ENCODE measurements at regions not wholly inside any gene's neighbourhood (a gene's known extent, or its start where the extent isn't known, plus 50 kb on each side); places are given as distances from the start of the nearest gene placed in this dataset.

GRCh38 chr4:14323191-14323590 is 679.1 kb upstream of the CPEB2 start:
- Histone ChIP-seq H3K4me1 (no peaks in the 10 kb centered on the region), H3K27me3 (no peaks in the 10 kb centered on the region), H4K20me1 (ENCODE audit: low read depth) (no peaks in the 10 kb centered on the region), H3K4me3 (no peak overlapping the region), H3K27ac (no peak overlapping the region), H3F3A (ENCODE audit: low read depth) (no peaks in the 10 kb centered on the region), H2AFZ (replicated peaks) (no peak overlapping the region), H3K4me2 (no peak overlapping the region), H3K36me3 (no peaks in the 10 kb centered on the region), H3K9ac (no peak overlapping the region), H3K9me3 (ENCODE audit: low read depth) (no peaks in the 10 kb centered on the region), H3K79me2 (ENCODE audit: low read depth) (no peaks in the 10 kb centered on the region)
- DNase-seq (ENCODE audit: low spot score) = no peak
- H3K27me3 Mint-ChIP-seq (ENCODE audit: insufficient read depth, low read depth) = no peaks in the 10 kb centered on the region
- TF ChIP-seq EZH2phosphoT487 (IDR thresholded peaks at IDR 0.05) (no peak), CTCF (IDR thresholded peaks at IDR 0.05) (no peak), EZH2 (IDR thresholded peaks at IDR 0.05) (no peak)
- H3K4me3 Mint-ChIP-seq = no peak overlapping the region
- H3K27ac Mint-ChIP-seq = no peak overlapping the region
- no peaks in the 10 kb centered on the region for H3K4me1 Mint-ChIP-seq
- H3K9me3 Mint-ChIP-seq = no peaks in the 10 kb centered on the region
- H3K36me3 Mint-ChIP-seq = no peaks in the 10 kb centered on the region

DNA sequence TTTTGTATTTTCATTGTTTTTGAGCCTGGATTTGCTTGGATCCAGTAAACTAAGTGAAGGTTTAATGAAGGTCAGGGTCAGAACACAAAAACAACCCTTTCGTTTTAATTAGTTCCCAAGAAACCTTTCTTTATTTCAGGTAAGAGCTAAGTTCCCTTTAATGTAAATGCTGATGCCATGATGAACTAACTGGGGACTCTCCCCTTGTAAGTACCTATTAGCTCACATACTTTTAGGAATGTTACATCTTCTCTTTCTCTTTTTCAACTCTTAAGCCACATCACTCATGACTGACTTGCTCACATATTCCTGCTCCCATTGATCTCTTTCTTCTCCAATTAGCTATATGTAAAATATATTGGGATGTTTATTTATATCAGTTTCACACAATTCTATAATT is 673.1 kb upstream of the CPEB2 start:
- Mint-ChIP-seq H3K36me3 (no peaks in the 10 kb centered on the region), H3K27me3 (ENCODE audit: insufficient read depth, low read depth) (no peaks in the 10 kb centered on the region), H3K9me3 (no peaks in the 10 kb centered on the region), H3K4me3 (no peak overlapping the region), H3K27ac (no peak overlapping the region), H3K4me1 (no peaks in the 10 kb centered on the region)
- Histone ChIP-seq H3K4me1 (no peaks in the 10 kb centered on the region), H3K9me3 (ENCODE audit: low read depth) (no peaks in the 10 kb centered on the region), H2AFZ (replicated peaks) (no peak overlapping the region), H3K79me2 (ENCODE audit: low read depth) (no peaks in the 10 kb centered on the region), H4K20me1 (ENCODE audit: low read depth) (no peaks in the 10 kb centered on the region), H3K27me3 (no peaks in the 10 kb centered on the region), H3K4me3 (no peak overlapping the region), H3K9ac (no peak overlapping the region), H3K4me2 (no peak overlapping the region), H3K27ac (no peak overlapping the region), H3F3A (ENCODE audit: low read depth) (no peaks in the 10 kb centered on the region), H3K36me3 (no peaks in the 10 kb centered on the region)
- DNase-seq (ENCODE audit: low spot score) = no peak
- TF ChIP-seq EZH2phosphoT487 (IDR thresholded peaks at IDR 0.05) = no peak
- TF ChIP-seq EZH2 (IDR thresholded peaks at IDR 0.05) = no peak
- TF ChIP-seq CTCF (IDR thresholded peaks at IDR 0.05) = no peak

DNA sequence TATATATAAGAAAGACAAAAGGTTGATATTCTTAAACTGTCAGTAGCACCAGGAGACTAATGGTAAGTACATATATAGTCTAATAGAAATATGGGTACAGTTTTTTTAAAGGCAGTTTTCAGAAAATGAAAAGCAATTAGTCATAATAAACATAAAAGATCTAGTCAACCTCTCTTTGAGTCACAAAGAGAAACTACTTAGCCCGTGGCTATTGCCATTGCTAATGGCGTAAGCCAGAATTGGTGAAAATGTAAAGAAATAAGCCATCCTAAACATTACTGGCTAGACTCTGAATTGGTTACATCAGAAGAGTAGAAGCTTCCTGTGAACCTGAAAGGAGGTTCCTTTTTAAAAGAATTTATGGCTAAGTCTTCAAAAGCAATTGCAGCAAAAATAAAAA is 668.7 kb upstream of the CPEB2 start:
- Histone ChIP-seq H3K36me3 (no peaks in the 10 kb centered on the region), H3K4me3 (no peak overlapping the region), H3K4me2 (no peak overlapping the region), H3F3A (ENCODE audit: low read depth) (no peaks in the 10 kb centered on the region), H3K27ac (no peak overlapping the region), H3K27me3 (no peaks in the 10 kb centered on the region), H3K79me2 (ENCODE audit: low read depth) (no peaks in the 10 kb centered on the region), H3K4me1 (no peaks in the 10 kb centered on the region), H2AFZ (replicated peaks) (no peak overlapping the region), H4K20me1 (ENCODE audit: low read depth) (no peaks in the 10 kb centered on the region), H3K9me3 (ENCODE audit: low read depth) (no peaks in the 10 kb centered on the region), H3K9ac (no peak overlapping the region)
- Mint-ChIP-seq H3K36me3 (no peaks in the 10 kb centered on the region), H3K27me3 (ENCODE audit: insufficient read depth, low read depth) (no peaks in the 10 kb centered on the region), H3K27ac (no peak overlapping the region), H3K4me3 (no peak overlapping the region), H3K9me3 (no peaks in the 10 kb centered on the region), H3K4me1 (peaks cover 2% of the 10 kb centered on the region)
- TF ChIP-seq EZH2phosphoT487 (IDR thresholded peaks at IDR 0.05) (no peak), EZH2 (IDR thresholded peaks at IDR 0.05) (no peak), CTCF (IDR thresholded peaks at IDR 0.05) (no peak)
- DNase-seq (ENCODE audit: low spot score) = no peak

DNA sequence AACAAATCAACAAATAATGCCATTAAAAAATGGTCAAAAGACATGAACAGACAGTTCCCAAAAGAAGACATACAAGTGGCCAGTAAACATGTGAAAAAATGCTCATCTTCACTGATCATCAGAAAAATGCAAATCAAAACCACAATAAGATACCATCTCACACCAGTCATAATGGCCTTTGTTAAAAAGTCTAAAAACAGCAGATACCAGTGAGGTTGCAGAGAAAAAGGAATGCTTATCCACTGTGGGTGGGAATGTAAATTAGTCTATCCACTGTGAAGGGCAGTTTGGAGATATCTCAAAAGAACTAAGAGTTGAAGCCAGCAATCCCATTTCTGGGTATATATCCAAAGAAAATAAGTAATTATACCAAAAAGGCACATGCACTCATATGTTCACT is 668.1 kb upstream of the CPEB2 start:
- no peak overlapping the region for H3K9ac ChIP-seq
- no peak for TF ChIP-seq EZH2phosphoT487 (IDR thresholded peaks at IDR 0.05)
- TF ChIP-seq CTCF (IDR thresholded peaks at IDR 0.05) = no peak
- TF ChIP-seq EZH2 (IDR thresholded peaks at IDR 0.05) = no peak
- no peak for DNase-seq (ENCODE audit: low spot score)
- H3K36me3 ChIP-seq = no peaks in the 10 kb centered on the region
- Mint-ChIP-seq H3K36me3 (no peaks in the 10 kb centered on the region), H3K4me1 (peaks cover 2% of the 10 kb centered on the region), H3K9me3 (no peaks in the 10 kb centered on the region), H3K27me3 (ENCODE audit: insufficient read depth, low read depth) (no peaks in the 10 kb centered on the region), H3K27ac (no peak overlapping the region), H3K4me3 (no peak overlapping the region)
- H3K27ac ChIP-seq = no peak overlapping the region
- H3K9me3 ChIP-seq (ENCODE audit: low read depth) = no peaks in the 10 kb centered on the region
- H2AFZ ChIP-seq (replicated peaks) = no peak overlapping the region
- no peaks in the 10 kb centered on the region for H3F3A ChIP-seq (ENCODE audit: low read depth)
- H3K4me1 ChIP-seq = no peaks in the 10 kb centered on the region
- no peaks in the 10 kb centered on the region for H4K20me1 ChIP-seq (ENCODE audit: low read depth)
- no peaks in the 10 kb centered on the region for H3K79me2 ChIP-seq (ENCODE audit: low read depth)
- H3K4me2 ChIP-seq = no peak overlapping the region
- H3K27me3 ChIP-seq = no peaks in the 10 kb centered on the region
- no peak overlapping the region for H3K4me3 ChIP-seq
